ENCODE measurements at regions not wholly inside any gene's neighbourhood (a gene's known extent, or its start where the extent isn't known, plus 50 kb on each side); places are given as distances from the start of the nearest gene placed in this dataset.
A peak's percentile ranks its signal among the peaks of the same experiment; 100 is the strongest.
"Not testable (repeated sequence)": the region's sequence is repeated elsewhere in the genome, so short reads cannot be mapped to it uniquely, and the experiment has no call there.

GRCh38 chr3:118479376-118479775 lies 555.3 kb downstream of the IGSF11 start:
- no peak for DNase-seq

GRCh38 chr3:118480101-118480860 lies 554.4 kb downstream of the IGSF11 start:
- DNase-seq: no peak

- no peak for DNase-seq
Measured at GRCh38 chr3:118485693-118486092, 549.0 kb downstream of the IGSF11 start.

- DNase-seq: no peak
Measured at GRCh38 chr3:118487734-118488133, 546.9 kb downstream of the IGSF11 start.

- DNase-seq: no peak
Measured at GRCh38 chr3:118488732-118489131, 545.9 kb downstream of the IGSF11 start.

GRCh38 chr3:118495206-118495605 lies 539.4 kb downstream of the IGSF11 start:
- no peak for DNase-seq

GRCh38 chr3:118497274-118497673 lies 537.4 kb downstream of the IGSF11 start:
- DNase-seq: no peak

GRCh38 chr3:118501152-118501551 lies 533.5 kb downstream of the IGSF11 start:
- peak in 33 of 56 donors; percentile 1 to 66 (median 7) for DNase-seq

- no peak for DNase-seq
Measured at GRCh38 chr3:118504906-118505305, 529.7 kb downstream of the IGSF11 start.

- DNase-seq: no peak
Measured at GRCh38 chr3:118505784-118506183, 528.9 kb downstream of the IGSF11 start.

GRCh38 chr3:118511402-118511801 lies 523.2 kb downstream of the IGSF11 start:
- no peak for DNase-seq

- no peak for DNase-seq
Measured at GRCh38 chr3:118512301-118512700, 522.3 kb downstream of the IGSF11 start.

- no peak for DNase-seq
Measured at GRCh38 chr3:118525077-118525476, 509.6 kb downstream of the IGSF11 start.

- peak in 8 of 56 donors; percentile 0 to 12 (median 3) for DNase-seq
Measured at GRCh38 chr3:118526758-118527513, 507.7 kb downstream of the IGSF11 start.

- DNase-seq: no peak
Measured at GRCh38 chr3:118527514-118528044, 507.1 kb downstream of the IGSF11 start.

- DNase-seq: no peak
Measured at GRCh38 chr3:118529554-118529953, 505.1 kb downstream of the IGSF11 start.

- DNase-seq: no peak
Measured at GRCh38 chr3:118530350-118530922, 504.2 kb downstream of the IGSF11 start.

GRCh38 chr3:118530927-118531356 lies 503.7 kb downstream of the IGSF11 start:
- not testable (repeated sequence) for DNase-seq

- DNase-seq: no peak
Measured at GRCh38 chr3:118531816-118532215, 502.8 kb downstream of the IGSF11 start.

- DNase-seq: no peak
Measured at GRCh38 chr3:118533676-118534075, 501.0 kb downstream of the IGSF11 start.

- DNase-seq: no peak
Measured at GRCh38 chr3:118534519-118534918, 500.1 kb downstream of the IGSF11 start.

- DNase-seq: no peak
Measured at GRCh38 chr3:118536764-118537163, 497.9 kb downstream of the IGSF11 start.
